GM18861 (cell line): ENCODE measurements at regions not wholly inside any gene's neighbourhood (a gene's known extent, or its start where the extent isn't known, plus 50 kb on each side); places are given as distances from the start of the nearest gene placed in this dataset.

ENCODE experiments used
- ATAC-seq: cut with Tn5 transposase; IDR thresholded peaks from one replicate; pipeline ENCODE4 v1.9.1; 2021; ENCODE audit not compliant: unreplicated experiment

GRCh38 chr12:76704693-76705092 is 59.2 kb upstream of the ZDHHC17 start:
- ATAC-seq: no peak

GRCh38 chr12:76706101-76706500 is 57.8 kb upstream of the ZDHHC17 start:
- ATAC-seq: no peak

GRCh38 chr12:76706761-76707160 is 57.2 kb upstream of the ZDHHC17 start:
- ATAC-seq: no peak

- no peak for ATAC-seq
Measured at GRCh38 chr12:76707772-76708171, 56.1 kb upstream of the ZDHHC17 start.

GRCh38 chr12:76708296-76708695 is 55.6 kb upstream of the ZDHHC17 start:
- ATAC-seq: no peak

- no peak for ATAC-seq
Measured at GRCh38 chr12:76711241-76711640, 52.7 kb upstream of the ZDHHC17 start.

GRCh38 chr12:76713130-76713529 is 50.8 kb upstream of the ZDHHC17 start:
- no peak for ATAC-seq

GRCh38 chr12:76713986-76714385 is 49.9 kb upstream of the ZDHHC17 start:
- ATAC-seq: no peak
